SH-SY5Y (cell line): ENCODE measurements at regions not wholly inside any gene's neighbourhood (a gene's known extent, or its start where the extent isn't known, plus 50 kb on each side); places are given as distances from the start of the nearest gene placed in this dataset.

Experiments
- GATA2 ChIP-seq: IDR thresholded peaks from 2 replicates; pipeline ENCODE4 v1.6.1; 2011; ENCODE audit warnings: mild to moderate bottlenecking, low read depth, low read length
- GATA3 ChIP-seq: IDR thresholded peaks from 2 replicates; pipeline ENCODE4 v1.6.1; 2011; ENCODE audit warnings: low read depth, mild to moderate bottlenecking, low read length, moderate library complexity

- no peak for TF ChIP-seq GATA3
- TF ChIP-seq GATA2: no peak
These were observed 644.6 kb downstream of the ACTR3B start for GRCh38 chr7:153404124-153404523.

GRCh38 chr7:153404781-153405279 is 645.3 kb downstream of the ACTR3B start:
- TF ChIP-seq GATA3 (no peak), GATA2 (no peak)

GRCh38 chr7:153405704-153406485 is 646.3 kb upstream of the DPP6 start:
- no peak for TF ChIP-seq GATA2
- no peak for TF ChIP-seq GATA3

- TF ChIP-seq GATA3: no peak
- no peak for TF ChIP-seq GATA2
These were observed 645.7 kb upstream of the DPP6 start for GRCh38 chr7:153406486-153406872.

GRCh38 chr7:153407291-153408046 is 644.7 kb upstream of the DPP6 start:
- TF ChIP-seq GATA3 (no peak), GATA2 (no peak)

- TF ChIP-seq GATA3: no peak
- TF ChIP-seq GATA2: no peak
These were observed 643.5 kb upstream of the DPP6 start for GRCh38 chr7:153408360-153409335.

GRCh38 chr7:153413199-153413539 is 639.0 kb upstream of the DPP6 start:
- TF ChIP-seq GATA3: no peak

GRCh38 chr7:153413540-153414287 is 638.5 kb upstream of the DPP6 start:
- TF ChIP-seq GATA3: no peak
- TF ChIP-seq GATA2: no peak

GRCh38 chr7:153414288-153414629 is 637.9 kb upstream of the DPP6 start:
- TF ChIP-seq GATA3 (no peak), GATA2 (no peak)

- no peak for TF ChIP-seq GATA3
- no peak for TF ChIP-seq GATA2
These were observed 636.6 kb upstream of the DPP6 start for GRCh38 chr7:153415632-153416031.

- no peak for TF ChIP-seq GATA2
- no peak for TF ChIP-seq GATA3
These were observed 629.6 kb upstream of the DPP6 start for GRCh38 chr7:153422291-153423209.

GRCh38 chr7:153423210-153423590 is 629.0 kb upstream of the DPP6 start:
- no peak for TF ChIP-seq GATA2
- no peak for TF ChIP-seq GATA3

- TF ChIP-seq GATA3 (no peak), GATA2 (no peak)
These were observed 621.3 kb upstream of the DPP6 start for GRCh38 chr7:153430931-153431330.

GRCh38 chr7:153432063-153432462 is 620.1 kb upstream of the DPP6 start:
- no peak for TF ChIP-seq GATA2
- TF ChIP-seq GATA3: no peak

- no peak for TF ChIP-seq GATA3
These were observed 619.0 kb upstream of the DPP6 start for GRCh38 chr7:153433223-153433622.
